ENCODE measurements at regions not wholly inside any gene's neighbourhood (a gene's known extent, or its start where the extent isn't known, plus 50 kb on each side); places are given as distances from the start of the nearest gene placed in this dataset.

- no peak for DNase-seq
Observed at GRCh38 chr6:76342611-76343160, 270.2 kb upstream of the IMPG1 start.

GRCh38 chr6:76330031-76330430 is 257.6 kb upstream of the IMPG1 start:
- DNase-seq: no peak

GRCh38 chr6:76326871-76327270 is 254.4 kb upstream of the IMPG1 start:
- DNase-seq: no peak

Data from NCI-H1417 treated with DMSO at 0.1 percent for 48 hours (cell line).